Psoas muscle (tissue), 7 donors: ENCODE measurements at regions not wholly inside any gene's neighbourhood (a gene's known extent, or its start where the extent isn't known, plus 50 kb on each side); places are given as distances from the start of the nearest gene placed in this dataset.
A peak's percentile ranks its signal among the peaks of the same experiment; 100 is the strongest.

Experiments used
- ATAC-seq, 4 donors: fragments of 200-7000 bp; cut with Tn5 transposase; one replicate each; pipeline ENCODE4 v1.9.1; 2020; ENCODE audit warnings: moderate library complexity in 3 of 4, mild to moderate bottlenecking in 2 of 4
- DNase-seq, 2 donors: peaks; one replicate each; pipeline ENCODE4 v3.0.0-alpha.2; 2020
- H3K27ac ChIP-seq: fragments of 200-600 bp; one replicate; pipeline ENCODE4 v1.8.0; 2022
- H3K27me3 ChIP-seq, 3 donors: fragments of 200-600 bp in 1 of 3; one replicate each; pipeline versions ENCODE4 v1.6.1 to v1.8.0; 2013 to 2022; ENCODE audit warnings: low read length in 2 of 3, mild to moderate bottlenecking in 2 of 3, moderate library complexity in 1 of 3; ENCODE audit not compliant: insufficient read depth in 3 of 3
- H3K36me3 ChIP-seq, 2 donors: fragments of 200-600 bp in 1 of 2; one replicate each; pipeline versions ENCODE4 v1.6.1 to v1.8.0; 2013 to 2022; ENCODE audit warnings: low read depth in 1 of 2, mild to moderate bottlenecking in 1 of 2, moderate library complexity in 1 of 2; ENCODE audit not compliant: insufficient read depth in 1 of 2
- H3K4me1 ChIP-seq: fragments of 200-600 bp; one replicate; pipeline ENCODE4 v1.8.0; 2022
- H3K4me3 ChIP-seq: fragments of 200-600 bp; one replicate; pipeline ENCODE4 v1.8.0; 2022; ENCODE audit warnings: mild to moderate bottlenecking
- H3K9me3 ChIP-seq: fragments of 200-600 bp; one replicate; pipeline ENCODE4 v1.8.0; 2022
- WGBS, 3 donors: extraction: QIAGEN DNeasy Blood & Tissue Kit; methylation state at CpG; one replicate each; pipeline versions ENCODE4 v1.1.6 to v1.1.7; 2013; 5-methylcytosine and 5-hydroxymethylcytosine counted together
- intact Hi-C, 2 donors: fragments of 100-400 bp; cut with DNase I; formaldehyde crosslinking; loops; one replicate each; pipeline versions ENCODE4 v1.11.0 to v1.14.2; 2022
- TF ChIP-seq, protein P1 (sequence below): fragments of 200-600 bp; IDR thresholded peaks from one replicate; pipeline ENCODE4 v1.8.0; 2022; ENCODE audit warnings: antibody characterized with exemption
- donor health status: healthy with polysubstance abuse.
- donor health status: DM: no; HTN: no; CAD: no; lungs with moderate emphysema.
- donor health status: Bipolar disorder and iron deficiency.
- donor health status: healthy.
- donor health status: DM: yes; HTN: yes; CAD: no.
- donor health status: DM: no; HTN: no; CAD: no.
- donor health status: DM: yes; HTN: yes; CAD: no.

DNA sequence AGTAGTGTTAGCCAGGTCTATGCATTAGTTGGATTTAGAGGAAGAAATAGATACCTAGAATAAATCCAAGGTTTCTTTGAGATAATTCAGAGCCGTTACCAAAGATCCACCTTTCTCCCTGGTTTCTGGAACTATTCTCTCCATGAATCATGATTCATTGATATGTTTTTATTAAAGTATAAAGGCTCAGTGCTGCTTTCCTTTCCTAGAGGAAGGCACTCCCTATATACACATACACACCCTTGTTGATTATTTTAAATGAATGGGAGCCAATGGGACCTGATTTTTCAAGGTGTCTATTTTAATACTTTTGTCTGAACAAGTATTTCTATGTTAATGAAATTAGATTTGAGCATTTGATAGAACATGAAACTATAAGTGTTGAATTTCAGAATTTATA lies 146.8 kb upstream of the SPRY1 start:
- intact Hi-C loops = no loop called here
- no peak for ATAC-seq
- Histone ChIP-seq H3K9me3 (no peaks in the 10 kb centered on the region), H3K36me3 (no peaks in the 10 kb centered on the region), H3K4me3 (no peak overlapping the region), H3K27me3 (no peaks in the 10 kb centered on the region), H3K4me1 (peaks cover 18% of the 10 kb centered on the region), H3K27ac (no peak overlapping the region)
- WGBS, 3 donors = 84 to 88% (median 85%) methylated on average over 1 of the region's 1 CpG
- TF ChIP-seq, protein P1, sequence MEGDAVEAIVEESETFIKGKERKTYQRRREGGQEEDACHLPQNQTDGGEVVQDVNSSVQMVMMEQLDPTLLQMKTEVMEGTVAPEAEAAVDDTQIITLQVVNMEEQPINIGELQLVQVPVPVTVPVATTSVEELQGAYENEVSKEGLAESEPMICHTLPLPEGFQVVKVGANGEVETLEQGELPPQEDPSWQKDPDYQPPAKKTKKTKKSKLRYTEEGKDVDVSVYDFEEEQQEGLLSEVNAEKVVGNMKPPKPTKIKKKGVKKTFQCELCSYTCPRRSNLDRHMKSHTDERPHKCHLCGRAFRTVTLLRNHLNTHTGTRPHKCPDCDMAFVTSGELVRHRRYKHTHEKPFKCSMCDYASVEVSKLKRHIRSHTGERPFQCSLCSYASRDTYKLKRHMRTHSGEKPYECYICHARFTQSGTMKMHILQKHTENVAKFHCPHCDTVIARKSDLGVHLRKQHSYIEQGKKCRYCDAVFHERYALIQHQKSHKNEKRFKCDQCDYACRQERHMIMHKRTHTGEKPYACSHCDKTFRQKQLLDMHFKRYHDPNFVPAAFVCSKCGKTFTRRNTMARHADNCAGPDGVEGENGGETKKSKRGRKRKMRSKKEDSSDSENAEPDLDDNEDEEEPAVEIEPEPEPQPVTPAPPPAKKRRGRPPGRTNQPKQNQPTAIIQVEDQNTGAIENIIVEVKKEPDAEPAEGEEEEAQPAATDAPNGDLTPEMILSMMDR = no peak
- DNase-seq = no peak

DNA sequence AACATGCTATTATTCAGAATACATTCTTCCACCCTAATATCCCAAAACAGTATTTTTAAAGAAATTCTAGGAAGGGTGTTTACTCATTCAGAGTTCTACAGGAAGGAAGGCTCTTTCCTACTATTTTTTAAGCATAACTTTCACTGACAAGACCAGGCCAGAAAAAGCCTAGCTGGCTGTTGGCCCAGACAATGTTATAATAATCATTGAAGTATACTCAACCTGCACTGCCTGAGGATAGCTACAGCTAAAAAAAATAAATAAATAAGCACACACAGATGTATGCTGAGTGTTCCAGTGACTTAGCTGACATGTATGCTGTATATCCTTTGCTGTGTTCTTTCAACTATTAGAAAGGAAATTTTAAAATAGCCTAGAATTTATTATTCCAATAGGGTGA lies 145.8 kb upstream of the SPRY1 start:
- ATAC-seq = no peak
- intact Hi-C loops = no loop called here
- Histone ChIP-seq H3K9me3 (no peaks in the 10 kb centered on the region), H3K4me3 (no peak overlapping the region), H3K36me3 (no peaks in the 10 kb centered on the region), H3K27ac (no peak overlapping the region), H3K27me3 (no peaks in the 10 kb centered on the region), H3K4me1 (peaks cover 16% of the 10 kb centered on the region)
- DNase-seq = peak in 1 of 2 donors; percentile 30
- TF ChIP-seq, protein P1 = no peak

DNA sequence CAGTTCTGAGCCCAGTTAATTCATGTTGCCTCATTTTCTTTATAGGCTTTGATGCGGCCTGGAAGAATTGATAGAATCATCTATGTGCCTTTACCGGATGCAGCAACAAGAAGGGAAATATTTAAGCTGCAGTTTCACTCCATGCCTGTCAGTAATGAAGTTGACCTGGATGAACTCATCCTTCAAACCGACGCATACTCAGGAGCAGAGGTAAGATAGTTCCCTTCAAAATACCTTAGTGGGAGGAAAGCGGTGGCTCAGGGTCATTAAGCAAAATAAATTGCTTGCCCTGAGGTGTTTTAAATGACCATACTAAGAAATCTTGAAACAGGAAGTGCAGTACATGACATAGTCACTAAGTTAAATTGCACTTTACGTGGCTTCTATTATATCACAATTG lies 140.6 kb upstream of the SPRY1 start:
- Histone ChIP-seq H3K27me3 (no peaks in the 10 kb centered on the region), H3K4me1 (peaks cover 16% of the 10 kb centered on the region), H3K27ac (no peak overlapping the region), H3K36me3 (no peaks in the 10 kb centered on the region), H3K4me3 (no peak overlapping the region), H3K9me3 (no peaks in the 10 kb centered on the region)
- ATAC-seq (no peak), DNase-seq (no peak)
- intact Hi-C loops = no loop called here
- 89 to 94% (median 92%) methylated on average over 6 of the region's 6 CpGs for WGBS, 3 donors
- TF ChIP-seq, protein P1 = no peak

- Histone ChIP-seq H3K36me3 (no peaks in the 10 kb centered on the region), H3K4me3 (no peak overlapping the region), H3K27ac (no peak overlapping the region), H3K9me3 (no peaks in the 10 kb centered on the region), H3K27me3 (no peaks in the 10 kb centered on the region), H3K4me1 (peaks cover 16% of the 10 kb centered on the region)
- intact Hi-C loops = no loop called here
- 90 to 95% (median 91%) methylated on average over 4 of the region's 4 CpGs for WGBS, 3 donors
- no peak for ATAC-seq
- TF ChIP-seq, protein P1 = no peak
- DNase-seq = no peak
Observed at GRCh38 chr4:123256901-123257300, 139.7 kb upstream of the SPRY1 start.

GRCh38 chr4:123257591-123257990 lies 139.0 kb upstream of the SPRY1 start:
- Histone ChIP-seq H3K27ac (no peak overlapping the region), H3K27me3 (no peaks in the 10 kb centered on the region), H3K9me3 (no peaks in the 10 kb centered on the region), H3K4me3 (no peak overlapping the region), H3K36me3 (no peaks in the 10 kb centered on the region), H3K4me1 (peaks cover 16% of the 10 kb centered on the region)
- DNase-seq = no peak
- TF ChIP-seq, protein P1 = no peak
- intact Hi-C loops = no loop called here
- no peak for ATAC-seq
- 10 to 20% (median 16%) methylated on average over 4 of the region's 4 CpGs for WGBS, 3 donors
